HAP-1 (cell line): ENCODE measurements at regions not wholly inside any gene's neighbourhood (a gene's known extent, or its start where the extent isn't known, plus 50 kb on each side); places are given as distances from the start of the nearest gene placed in this dataset.
"Not testable (repeated sequence)": the region's sequence is repeated elsewhere in the genome, so short reads cannot be mapped to it uniquely, and the experiment has no call there.

Source experiments
- DNase-seq, 2 experiments: peaks; one replicate each; pipeline ENCODE4 v3.0.0-alpha.2; 2016 to 2020; ENCODE audit warnings: low spot score in 2 of 2
- H3K27me3 ChIP-seq: fragments of 250-450 bp; sonication (Bioruptor Pico); 2 replicates; pipeline ENCODE4 v1.5.1; 2020; ENCODE audit warnings: low read depth, mild to moderate bottlenecking, moderate library complexity
- H3K36me3 ChIP-seq: fragments of 250-450 bp; sonication (Bioruptor Pico); replicated peaks from 2 replicates; pipeline ENCODE4 v1.5.1; 2020; ENCODE audit warnings: mild to moderate bottlenecking
- H3K4me1 ChIP-seq: fragments of 250-450 bp; sonication (Bioruptor Pico); 2 replicates; pipeline ENCODE4 v1.5.1; 2020; ENCODE audit warnings: mild to moderate bottlenecking
- H3K4me3 ChIP-seq: fragments of 250-450 bp; sonication (Bioruptor Pico); 2 replicates; pipeline ENCODE4 v1.5.1; 2020; ENCODE audit warnings: mild to moderate bottlenecking, moderate library complexity
- H3K9me3 ChIP-seq: fragments of 250-450 bp; sonication (Bioruptor Pico); 2 replicates; pipeline ENCODE4 v1.5.1; 2020; ENCODE audit warnings: mild to moderate bottlenecking, moderate library complexity
- in situ Hi-C: fragments of 300-500 bp; cut with MboI; formaldehyde crosslinking; loops from 3 replicates; pipeline ENCODE4 v1.14.3; 2020; ENCODE audit warnings: low sequenced_read_pairs, inconsistent platforms, mixed read lengths

DNA sequence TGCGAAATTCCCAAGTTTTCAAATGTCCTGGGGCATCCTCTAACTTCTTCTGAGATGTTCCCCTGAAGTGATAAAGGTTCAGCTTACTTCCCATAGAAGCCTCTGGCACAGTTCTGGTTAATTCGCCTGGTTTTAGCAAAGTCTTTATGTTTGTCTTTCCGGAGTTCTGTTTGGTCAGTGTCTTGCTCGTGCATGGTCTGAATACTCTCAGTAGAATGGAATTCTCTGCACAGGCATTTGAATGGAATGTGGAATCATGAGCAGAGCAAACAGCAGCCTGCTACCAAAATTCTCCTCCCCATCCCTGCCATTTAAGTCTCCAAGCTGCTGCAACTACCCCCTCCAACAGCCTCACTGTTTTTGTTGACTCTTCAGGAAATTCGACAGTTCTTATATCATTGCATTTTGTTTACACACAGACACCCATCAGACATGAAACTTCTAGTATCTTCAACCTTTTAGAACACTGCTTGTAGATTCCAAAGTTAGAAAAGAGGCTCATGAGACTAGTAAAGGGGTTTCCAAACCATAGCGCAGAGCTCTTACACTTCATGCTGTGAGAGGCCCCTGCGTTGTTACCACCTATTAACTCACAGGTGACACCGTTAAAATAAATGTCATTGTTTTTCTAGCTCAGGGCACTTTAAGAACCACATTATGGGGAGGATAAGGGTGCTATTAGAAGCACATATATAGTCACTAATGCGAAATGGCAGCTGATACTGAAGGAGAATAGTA lies 129.7 kb downstream of the PLCE1 start:
- no peaks in the 10 kb centered on the region for H3K36me3 ChIP-seq
- no peaks in the 10 kb centered on the region for H3K4me1 ChIP-seq
- in situ Hi-C loops: no loop called here
- no peaks in the 10 kb centered on the region for H3K27me3 ChIP-seq
- no peak for DNase-seq
- H3K9me3 ChIP-seq: no peaks in the 10 kb centered on the region; the same call in 1 of the 2 replicates
- H3K4me3 ChIP-seq: no peak overlapping the region

DNA sequence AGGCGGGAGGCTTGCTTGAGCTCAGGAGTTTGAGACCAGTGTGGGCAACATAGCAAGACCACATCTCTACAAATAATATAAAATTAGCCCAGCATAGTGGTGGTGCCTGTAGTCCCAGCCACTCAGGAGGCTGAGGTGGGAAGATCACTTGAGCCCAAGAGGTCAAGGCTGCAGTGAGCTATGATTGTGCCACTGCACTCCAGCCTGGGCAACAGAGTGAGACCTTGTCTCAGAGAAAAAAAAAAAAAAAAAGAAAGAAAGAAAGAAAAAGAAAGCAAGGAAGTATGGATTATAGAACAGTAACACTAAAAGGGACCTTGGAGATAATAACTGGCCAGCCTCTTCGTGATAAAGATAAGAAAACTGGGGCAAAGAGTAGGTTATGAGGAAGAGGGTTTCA lies 130.4 kb downstream of the PLCE1 start:
- H3K4me3 ChIP-seq, DNase-seq, H3K27me3 ChIP-seq, H3K4me1 ChIP-seq, in situ Hi-C loops, H3K9me3 ChIP-seq, H3K36me3 ChIP-seq: not testable (repeated sequence)

DNA sequence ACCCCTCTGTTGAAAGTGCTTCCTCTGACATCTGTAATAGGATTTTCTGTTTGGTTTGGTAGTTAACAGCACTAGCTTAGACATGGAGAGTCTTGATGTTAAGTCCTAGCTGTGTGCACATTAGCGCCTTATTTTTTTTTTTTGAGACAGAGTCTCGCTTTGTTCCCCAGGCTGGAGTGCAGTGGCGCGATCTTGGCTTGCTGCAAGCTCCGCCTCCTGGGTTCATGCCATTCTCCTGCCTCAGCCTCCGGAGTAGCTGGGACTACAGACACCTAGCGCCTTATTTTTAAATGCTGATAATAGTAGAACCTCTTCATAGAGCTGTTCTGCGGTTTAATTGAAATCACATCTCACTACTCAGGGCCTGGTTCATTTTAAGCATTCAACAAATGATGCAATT lies 131.5 kb downstream of the PLCE1 start:
- in situ Hi-C loops, DNase-seq: not testable (repeated sequence)

DNA sequence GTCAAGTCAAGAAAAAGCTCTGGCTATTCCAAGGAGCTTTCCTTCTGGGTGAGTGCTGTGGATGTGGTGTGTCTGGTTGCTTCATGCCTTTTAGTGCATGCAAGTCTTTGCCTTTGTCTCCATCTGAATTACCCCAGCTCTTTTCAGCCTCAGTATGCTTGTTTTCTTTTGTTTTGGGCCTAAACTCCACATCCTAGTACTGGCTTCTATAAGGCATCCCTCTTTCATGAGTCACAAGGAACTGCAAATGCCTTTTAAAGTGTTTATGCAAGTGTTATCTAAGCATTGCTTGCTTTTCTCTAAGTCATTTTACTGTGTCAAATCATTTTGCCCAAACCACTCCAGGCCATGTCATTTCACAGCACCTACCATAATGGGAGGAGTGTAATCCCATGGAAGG lies 132.1 kb downstream of the PLCE1 start:
- H3K9me3 ChIP-seq: no peaks in the 10 kb centered on the region
- H3K4me1 ChIP-seq: no peaks in the 10 kb centered on the region
- H3K27me3 ChIP-seq: no peaks in the 10 kb centered on the region
- no peaks in the 10 kb centered on the region for H3K36me3 ChIP-seq
- in situ Hi-C loops: no loop called here
- no peak for DNase-seq
- H3K4me3 ChIP-seq: no peak overlapping the region

More for the DNA sequence above, 131.5 kb downstream of the PLCE1 start:
- not testable (repeated sequence) for H3K4me3 ChIP-seq, H3K4me1 ChIP-seq, H3K36me3 ChIP-seq, H3K9me3 ChIP-seq, H3K27me3 ChIP-seq

DNA sequence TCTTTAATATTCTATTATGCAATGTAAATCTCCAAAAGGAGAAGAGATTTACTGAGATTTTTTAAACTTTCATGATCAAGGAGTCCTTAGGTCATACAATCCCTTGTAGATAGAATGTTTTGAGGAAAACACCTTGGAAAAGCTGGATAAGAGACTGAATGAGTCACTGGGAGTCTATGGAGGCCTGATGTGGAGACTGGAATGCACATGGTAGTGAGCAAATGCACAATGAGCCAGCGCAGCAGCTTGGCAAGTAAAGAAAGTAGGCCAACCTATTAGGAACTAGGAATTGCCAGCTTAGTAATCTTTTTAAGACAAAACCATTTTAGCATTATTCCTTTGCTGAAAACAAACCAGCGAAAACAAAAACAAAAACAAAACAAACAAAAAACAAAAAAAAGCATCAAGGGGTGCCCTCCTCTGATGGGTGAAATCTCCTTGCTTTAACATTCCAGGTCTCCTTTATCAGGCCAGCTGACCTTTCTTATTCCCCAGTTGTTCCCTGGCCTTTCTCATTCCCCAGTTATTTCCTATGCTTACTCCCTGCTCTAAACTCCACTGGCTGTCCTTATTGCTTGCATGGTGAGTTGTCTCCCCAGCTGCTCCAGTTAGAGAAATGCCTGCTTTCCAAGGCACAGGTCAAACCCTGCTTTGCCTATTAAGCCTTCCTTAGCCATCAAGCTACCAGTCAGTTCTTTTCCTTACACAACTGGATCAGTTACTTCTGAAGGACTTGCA lies 135.8 kb downstream of the PLCE1 start:
- Histone ChIP-seq H3K36me3 (no peaks in the 10 kb centered on the region), H3K4me3 (no peak overlapping the region), H3K27me3 (no peaks in the 10 kb centered on the region), H3K9me3 (no peaks in the 10 kb centered on the region), H3K4me1 (no peaks in the 10 kb centered on the region)
- no peak for DNase-seq
- in situ Hi-C loops: no loop called here

DNA sequence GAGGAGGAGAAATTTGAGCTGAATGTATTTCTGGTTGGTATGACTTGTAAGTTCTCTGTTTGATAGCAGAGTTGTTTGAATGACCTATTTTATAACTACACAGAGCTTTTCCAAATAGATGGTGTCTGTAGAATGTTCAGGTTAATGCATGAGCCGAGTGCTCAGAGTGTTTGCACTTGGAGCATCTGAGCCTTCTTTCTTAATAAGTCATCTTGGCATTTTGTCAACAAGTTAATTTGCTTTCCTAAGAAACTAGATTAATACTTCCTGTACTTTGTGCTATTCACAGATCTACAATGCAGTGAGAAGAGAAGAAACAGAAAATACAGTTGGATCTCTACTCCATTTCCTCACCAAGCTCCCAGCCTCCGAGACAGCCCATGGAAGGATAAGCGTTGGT lies 138.2 kb downstream of the PLCE1 start:
- no peaks in the 10 kb centered on the region; the same call in 1 of the 2 replicates for H3K36me3 ChIP-seq
- no peak overlapping the region for H3K4me3 ChIP-seq
- DNase-seq: no peak

DNA sequence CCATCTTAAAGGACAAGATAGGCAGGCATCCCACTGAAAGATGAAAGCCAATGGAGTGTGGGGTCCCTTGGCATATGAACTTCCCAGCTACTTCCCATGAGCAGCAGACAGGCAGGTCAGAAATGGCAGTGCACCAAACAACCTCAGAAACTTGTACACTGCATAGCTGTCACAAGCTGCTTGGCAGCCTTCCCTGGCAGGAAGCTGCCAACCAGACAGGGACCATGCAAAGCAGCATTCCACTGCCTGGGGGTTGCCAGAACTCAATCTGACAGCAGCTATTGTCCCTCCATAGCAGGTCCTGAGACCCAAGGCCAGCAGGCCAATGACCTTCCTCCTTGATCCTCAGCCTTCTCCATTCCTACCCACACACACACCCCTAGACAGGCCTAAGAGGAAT lies 139.5 kb downstream of the PLCE1 start:
- H3K4me1 ChIP-seq: peaks cover 3% of the 10 kb centered on the region
- DNase-seq: no peak
- no peaks in the 10 kb centered on the region for H3K27me3 ChIP-seq
- in situ Hi-C loops: no loop called here
- H3K4me3 ChIP-seq: no peak overlapping the region
- H3K36me3 ChIP-seq: no peaks in the 10 kb centered on the region; the same call in 1 of the 2 replicates
- H3K9me3 ChIP-seq: no peaks in the 10 kb centered on the region

More for the DNA sequence above, 138.2 kb downstream of the PLCE1 start:
- in situ Hi-C loops: no loop called here
- Histone ChIP-seq H3K4me1 (no peaks in the 10 kb centered on the region), H3K27me3 (no peaks in the 10 kb centered on the region), H3K9me3 (no peaks in the 10 kb centered on the region)

DNA sequence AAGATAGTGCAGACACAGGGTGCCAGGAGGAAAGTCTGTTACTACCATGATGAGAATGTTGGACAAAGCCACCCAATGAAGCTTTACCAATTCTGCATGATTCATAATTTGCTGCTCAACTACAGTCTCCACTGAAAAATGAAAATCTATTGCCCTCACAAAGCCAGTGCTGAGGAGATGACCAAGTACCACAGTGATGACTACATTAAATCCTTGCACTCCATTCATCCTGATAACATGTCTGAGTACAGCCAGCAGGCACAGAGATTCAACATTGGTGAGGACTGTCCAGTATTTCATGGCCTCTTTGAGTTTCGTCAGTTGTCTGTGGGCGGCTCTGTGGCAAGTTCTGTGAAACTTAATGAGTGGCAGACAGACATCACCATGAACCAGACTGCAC lies 144.0 kb downstream of the PLCE1 start:
- no peak overlapping the region for H3K4me3 ChIP-seq
- in situ Hi-C loops: no loop called here
- H3K27me3 ChIP-seq: no peaks in the 10 kb centered on the region
- no peaks in the 10 kb centered on the region for H3K9me3 ChIP-seq
- H3K36me3 ChIP-seq: no peaks in the 10 kb centered on the region; the same call in 1 of the 2 replicates
- peaks cover 3% of the 10 kb centered on the region for H3K4me1 ChIP-seq
- no peak for DNase-seq

DNA sequence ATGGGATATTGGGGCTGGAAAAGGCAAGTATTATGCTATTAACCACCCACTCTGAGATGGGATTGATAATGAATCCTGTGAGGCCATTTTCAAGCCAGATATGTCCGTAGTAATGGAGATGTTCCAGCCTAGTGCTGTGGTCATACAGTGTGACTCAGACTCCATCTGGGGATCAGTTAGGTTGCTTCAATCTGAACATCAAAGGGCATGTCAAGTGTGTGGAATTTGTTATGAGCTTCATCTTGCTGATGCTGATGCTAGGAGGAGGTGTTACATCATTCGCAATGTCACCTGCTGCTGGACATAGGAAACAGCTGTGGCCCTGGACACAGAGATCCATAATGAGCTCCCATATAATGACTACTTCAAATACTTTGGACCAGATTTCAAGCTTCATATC lies 144.7 kb downstream of the PLCE1 start:
- no peak for DNase-seq
- no peaks in the 10 kb centered on the region; the same call in 1 of the 2 replicates for H3K36me3 ChIP-seq
- no peak overlapping the region for H3K4me3 ChIP-seq
- in situ Hi-C loops: no loop called here
- H3K4me1 ChIP-seq: peaks cover 3% of the 10 kb centered on the region
- H3K9me3 ChIP-seq: no peaks in the 10 kb centered on the region
- no peaks in the 10 kb centered on the region for H3K27me3 ChIP-seq

DNA sequence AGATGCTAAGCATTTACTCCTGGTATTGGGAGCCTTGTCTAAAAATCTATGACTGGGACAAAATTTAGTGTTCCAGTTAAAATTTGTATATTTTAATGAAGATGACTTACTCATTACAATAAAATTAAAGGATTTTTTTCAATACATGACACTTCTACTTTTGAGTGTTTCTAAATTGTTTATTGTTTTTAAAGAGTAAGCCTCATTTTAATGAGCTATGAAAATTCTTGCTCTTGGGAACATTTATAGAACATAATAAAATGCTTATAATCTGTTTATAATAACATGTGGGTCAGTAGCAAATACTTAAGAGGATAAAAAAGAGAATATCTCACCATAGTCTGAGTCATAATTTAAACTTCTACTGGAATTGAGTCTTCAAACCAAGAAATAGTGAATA lies 149.5 kb downstream of the PLCE1 start:
- no peaks in the 10 kb centered on the region for H3K36me3 ChIP-seq
- no peak for DNase-seq
- H3K4me3 ChIP-seq: no peak overlapping the region
- in situ Hi-C loops: no loop called here
- H3K27me3 ChIP-seq: no peaks in the 10 kb centered on the region
- H3K4me1 ChIP-seq: no peaks in the 10 kb centered on the region; the same call in 1 of the 2 replicates
- no peaks in the 10 kb centered on the region for H3K9me3 ChIP-seq

DNA sequence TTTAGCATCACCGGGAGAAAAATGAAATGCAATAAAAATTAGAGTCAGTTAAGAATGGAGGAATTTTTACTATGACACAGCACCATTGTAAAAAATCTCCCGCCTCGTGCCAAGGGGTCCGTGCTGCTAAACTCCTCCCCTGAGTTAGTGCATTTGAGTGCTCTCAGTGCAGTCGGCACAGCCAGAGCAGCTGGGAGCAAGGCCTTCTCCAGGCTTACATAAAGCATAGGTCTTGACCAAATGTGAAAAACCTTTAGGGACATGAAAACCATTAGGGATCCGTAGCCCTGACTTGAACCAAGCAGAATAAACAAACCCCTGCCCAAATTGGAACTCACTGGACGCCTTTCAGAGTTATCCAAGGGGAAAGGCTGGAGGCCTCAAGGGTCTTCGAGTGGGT lies 152.6 kb downstream of the PLCE1 start:
- Histone ChIP-seq H3K36me3 (no peaks in the 10 kb centered on the region), H3K4me1 (no peaks in the 10 kb centered on the region; the same call in 1 of the 2 replicates), H3K4me3 (no peak overlapping the region), H3K27me3 (no peaks in the 10 kb centered on the region), H3K9me3 (no peaks in the 10 kb centered on the region)
- in situ Hi-C loops: no loop called here
- DNase-seq: no peak

DNA sequence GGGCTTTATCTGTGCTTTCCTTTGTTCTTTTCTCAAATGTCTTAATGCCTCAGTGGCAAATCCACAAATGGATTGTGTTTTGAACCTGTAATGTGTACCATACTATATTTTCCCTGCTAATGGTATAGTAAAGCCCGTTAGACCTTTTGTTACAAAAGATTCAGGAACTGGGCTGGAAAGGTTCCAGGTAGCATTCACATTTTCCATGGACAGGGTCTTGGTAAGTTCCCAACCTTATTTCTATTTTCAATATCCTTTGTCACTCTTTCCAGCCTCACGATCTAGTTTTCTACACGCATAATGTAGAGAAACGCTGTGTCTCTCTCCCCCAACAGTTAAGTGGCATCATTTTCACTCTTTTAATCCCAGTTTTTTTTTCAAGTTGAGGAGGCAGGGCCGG lies 153.0 kb downstream of the PLCE1 start:
- Histone ChIP-seq H3K36me3 (no peaks in the 10 kb centered on the region), H3K27me3 (no peaks in the 10 kb centered on the region), H3K4me3 (no peak overlapping the region), H3K4me1 (no peaks in the 10 kb centered on the region; the same call in 1 of the 2 replicates), H3K9me3 (no peaks in the 10 kb centered on the region)
- DNase-seq: no peak
- in situ Hi-C loops: no loop called here

DNA sequence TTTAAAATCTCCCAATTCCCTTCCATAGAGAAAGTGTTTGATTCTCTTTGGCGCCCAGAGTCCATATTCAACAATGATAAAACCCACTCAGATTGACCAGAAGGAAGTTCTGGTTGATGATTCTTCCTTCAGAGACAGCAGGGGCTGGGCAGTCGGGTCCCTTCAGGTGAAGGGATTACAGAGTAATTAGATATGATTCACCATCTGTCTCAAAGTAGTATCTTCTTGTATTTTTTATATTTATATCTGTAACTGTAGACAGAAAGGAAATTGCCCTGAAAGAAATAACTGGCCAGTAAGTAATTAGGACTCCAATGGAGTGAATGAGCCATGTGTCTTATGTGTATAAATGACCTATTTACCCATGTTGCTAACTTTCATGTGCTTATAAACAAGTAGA lies 156.0 kb downstream of the PLCE1 start:
- Histone ChIP-seq H3K9me3 (no peaks in the 10 kb centered on the region), H3K4me3 (no peak overlapping the region), H3K27me3 (no peaks in the 10 kb centered on the region), H3K36me3 (no peaks in the 10 kb centered on the region), H3K4me1 (no peaks in the 10 kb centered on the region; the same call in 1 of the 2 replicates)
- in situ Hi-C loops: no loop called here
- no peak for DNase-seq

DNA sequence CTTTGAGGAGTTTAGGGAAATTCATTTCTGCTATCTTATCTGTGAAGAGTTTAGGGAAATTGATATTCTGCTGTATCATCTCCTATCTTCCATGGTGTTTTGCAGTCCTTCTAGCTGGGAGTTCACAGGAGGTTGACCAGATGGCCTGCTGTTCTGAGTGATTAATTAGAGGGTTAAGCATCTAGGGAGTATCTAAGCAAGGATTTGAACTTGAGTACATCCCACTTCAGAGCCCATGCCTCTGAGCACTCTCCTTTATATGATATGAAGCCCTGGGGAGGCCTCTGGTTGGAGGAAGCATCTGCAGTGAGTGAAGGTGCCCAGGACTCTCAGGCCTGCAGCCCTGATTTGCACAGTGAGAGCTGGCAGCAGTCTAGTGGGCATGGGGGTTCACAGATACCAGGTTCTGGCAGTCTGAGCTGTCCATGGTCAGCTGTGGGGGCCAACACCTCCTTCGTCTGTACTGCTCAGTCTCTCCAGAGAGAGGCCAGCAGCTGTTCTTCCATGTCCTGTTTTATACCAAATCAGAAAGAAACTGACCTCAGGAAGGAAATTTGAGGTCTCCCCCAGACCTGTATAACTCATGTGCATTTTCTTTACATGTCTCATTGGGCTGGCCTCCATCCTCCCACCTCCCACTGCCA lies 156.9 kb downstream of the PLCE1 start:
- Histone ChIP-seq H3K4me1 (no peaks in the 10 kb centered on the region; the same call in 1 of the 2 replicates), H3K4me3 (no peak overlapping the region), H3K9me3 (no peaks in the 10 kb centered on the region), H3K36me3 (no peaks in the 10 kb centered on the region), H3K27me3 (no peaks in the 10 kb centered on the region)
- in situ Hi-C loops: no loop called here
- DNase-seq: no peak
